Mammary epithelial cell (primary cell): ENCODE measurements at regions not wholly inside any gene's neighbourhood (a gene's known extent, or its start where the extent isn't known, plus 50 kb on each side); places are given as distances from the start of the nearest gene placed in this dataset.
"Not testable (repeated sequence)": the region's sequence is repeated elsewhere in the genome, so short reads cannot be mapped to it uniquely, and the experiment has no call there.

Experiments
- CTCF ChIP-seq, 2 donors: IDR thresholded peaks in 1 of 2; conservative IDR thresholded peaks in 1 of 2; 2 replicates each; pipeline ENCODE4 v1.5.1; 2011 to 2012; ENCODE audit warnings: inconsistent platforms in 2 of 2, low read length in 2 of 2, mild to moderate bottlenecking in 2 of 2, control low read depth in 1 of 2, low read depth in 1 of 2; ENCODE audit not compliant: insufficient read depth in 1 of 2; ENCODE audit errors: extremely low read depth in 1 of 2
- EZH2 ChIP-seq: IDR thresholded peaks from 2 replicates; pipeline ENCODE4 v1.6.1; 2012; ENCODE audit warnings: low read length, inconsistent platforms, borderline replicate concordance

- TF ChIP-seq CTCF (conservative IDR thresholded peaks at IDR 0.05 in 1 of 2, IDR thresholded peaks at IDR 0.05 in 1 of 2; ENCODE audit: extremely low read depth in 1 of 2, insufficient read depth in 1 of 2, low read depth in 1 of 2, low read length in 2 of 2); EZH2: not testable (repeated sequence)
These were observed 272.3 kb downstream of the LPIN1 start for GRCh38 chr2:12018726-12019125.
